ENCODE measurements at regions not wholly inside any gene's neighbourhood (a gene's known extent, or its start where the extent isn't known, plus 50 kb on each side); places are given as distances from the start of the nearest gene placed in this dataset.

DNA sequence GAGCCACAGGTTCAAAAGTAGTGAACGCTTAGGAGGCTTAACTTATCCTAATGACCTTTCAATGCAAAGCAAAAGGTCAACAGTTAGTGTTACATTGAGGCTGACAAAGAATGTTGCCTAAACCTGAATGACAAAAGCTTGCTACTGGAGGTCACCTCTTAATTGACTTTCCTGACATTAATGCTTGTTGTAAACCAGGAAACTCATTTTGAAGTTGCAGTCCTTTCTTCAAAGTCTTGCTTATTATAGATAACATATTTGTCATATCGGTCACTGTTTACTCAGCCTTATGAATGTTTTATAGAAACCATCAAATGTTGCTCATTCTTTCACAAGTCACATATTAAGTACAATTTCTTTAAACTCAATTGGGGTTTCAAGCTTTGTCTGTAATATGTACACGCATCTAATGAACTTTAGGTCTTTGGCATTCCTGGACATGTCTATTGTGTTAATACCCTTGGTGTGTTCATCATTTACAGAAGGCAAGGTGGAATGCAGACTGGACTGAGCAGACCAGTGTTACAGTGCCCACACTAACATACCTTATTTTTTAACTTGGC lies 488.2 kb upstream of the NECTIN3 start:
- Histone ChIP-seq H3K4me3 (no peak overlapping the region), H3K27ac (no peak overlapping the region), H3K9me3 (no peaks in the 10 kb centered on the region), H3K27me3 (replicated peaks; ENCODE audit: insufficient read depth) (no peaks in the 10 kb centered on the region), H3K36me3 (no peaks in the 10 kb centered on the region), H3K4me1 (replicated peaks) (no peaks in the 10 kb centered on the region)
- TF ChIP-seq, protein P1, sequence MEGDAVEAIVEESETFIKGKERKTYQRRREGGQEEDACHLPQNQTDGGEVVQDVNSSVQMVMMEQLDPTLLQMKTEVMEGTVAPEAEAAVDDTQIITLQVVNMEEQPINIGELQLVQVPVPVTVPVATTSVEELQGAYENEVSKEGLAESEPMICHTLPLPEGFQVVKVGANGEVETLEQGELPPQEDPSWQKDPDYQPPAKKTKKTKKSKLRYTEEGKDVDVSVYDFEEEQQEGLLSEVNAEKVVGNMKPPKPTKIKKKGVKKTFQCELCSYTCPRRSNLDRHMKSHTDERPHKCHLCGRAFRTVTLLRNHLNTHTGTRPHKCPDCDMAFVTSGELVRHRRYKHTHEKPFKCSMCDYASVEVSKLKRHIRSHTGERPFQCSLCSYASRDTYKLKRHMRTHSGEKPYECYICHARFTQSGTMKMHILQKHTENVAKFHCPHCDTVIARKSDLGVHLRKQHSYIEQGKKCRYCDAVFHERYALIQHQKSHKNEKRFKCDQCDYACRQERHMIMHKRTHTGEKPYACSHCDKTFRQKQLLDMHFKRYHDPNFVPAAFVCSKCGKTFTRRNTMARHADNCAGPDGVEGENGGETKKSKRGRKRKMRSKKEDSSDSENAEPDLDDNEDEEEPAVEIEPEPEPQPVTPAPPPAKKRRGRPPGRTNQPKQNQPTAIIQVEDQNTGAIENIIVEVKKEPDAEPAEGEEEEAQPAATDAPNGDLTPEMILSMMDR (IDR thresholded peaks at IDR 0.05), result no peak
- no peak for TF ChIP-seq POLR2AphosphoS5 (IDR thresholded peaks at IDR 0.05)
- no peak for TF ChIP-seq POLR2A (IDR thresholded peaks at IDR 0.05)
- no peak for DNase-seq (ENCODE audit: low spot score)
- intact Hi-C loops (cut with DNase I), result no loop called here
- 68% methylated on average over 3 of the region's 3 CpGs for WGBS

DNA sequence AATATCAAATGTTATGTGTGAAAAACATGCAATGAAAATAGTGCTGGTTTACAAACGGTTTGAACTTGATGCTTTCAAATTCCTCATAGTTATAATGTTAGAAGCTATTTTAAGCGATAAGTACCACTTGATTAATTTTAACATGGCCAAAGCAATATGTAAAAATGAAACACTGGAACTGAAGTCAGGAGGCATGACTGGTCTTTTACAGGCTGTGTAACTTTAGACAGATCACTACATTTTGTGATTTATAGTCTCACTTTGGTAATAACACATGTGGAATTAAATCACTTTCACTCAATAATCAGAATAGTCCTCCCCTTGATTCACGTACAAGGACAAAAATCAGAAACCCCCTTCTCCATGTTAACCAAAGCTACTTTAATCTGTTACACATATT lies 482.7 kb upstream of the NECTIN3 start:
- Histone ChIP-seq H3K4me3 (no peak overlapping the region), H3K4me1 (replicated peaks) (no peaks in the 10 kb centered on the region), H3K9me3 (no peaks in the 10 kb centered on the region), H3K27ac (no peak overlapping the region), H3K27me3 (replicated peaks; ENCODE audit: insufficient read depth) (no peaks in the 10 kb centered on the region), H3K36me3 (no peaks in the 10 kb centered on the region)
- no peak for DNase-seq (ENCODE audit: low spot score)
- 64% methylated on average over 3 of the region's 3 CpGs for WGBS
- TF ChIP-seq POLR2AphosphoS5 (IDR thresholded peaks at IDR 0.05), result no peak
- TF ChIP-seq, protein P1 (IDR thresholded peaks at IDR 0.05), result no peak
- no peak for TF ChIP-seq POLR2A (IDR thresholded peaks at IDR 0.05)
- intact Hi-C loops (cut with DNase I), result no loop called here

DNA sequence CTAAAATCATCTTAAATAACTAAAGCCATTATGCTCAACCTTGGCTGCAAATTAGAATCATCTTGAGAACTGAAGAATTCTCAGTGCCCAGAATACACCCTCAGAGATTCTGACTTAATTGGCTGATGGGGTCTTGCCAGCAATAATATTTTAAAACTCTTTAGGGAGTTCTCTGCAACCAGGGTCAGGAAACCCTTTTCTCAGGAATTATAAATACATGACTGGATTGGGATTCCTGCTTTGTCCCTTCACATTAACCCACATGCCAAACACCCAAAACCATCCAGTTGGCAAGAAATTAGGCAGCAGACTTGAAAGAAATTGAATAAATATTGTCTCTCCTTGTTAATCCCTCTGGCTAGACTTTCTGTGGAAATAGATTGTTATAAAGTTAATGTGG lies 482.3 kb upstream of the NECTIN3 start:
- intact Hi-C loops (cut with DNase I), result no loop called here
- DNase-seq (ENCODE audit: low spot score), result no peak

DNA sequence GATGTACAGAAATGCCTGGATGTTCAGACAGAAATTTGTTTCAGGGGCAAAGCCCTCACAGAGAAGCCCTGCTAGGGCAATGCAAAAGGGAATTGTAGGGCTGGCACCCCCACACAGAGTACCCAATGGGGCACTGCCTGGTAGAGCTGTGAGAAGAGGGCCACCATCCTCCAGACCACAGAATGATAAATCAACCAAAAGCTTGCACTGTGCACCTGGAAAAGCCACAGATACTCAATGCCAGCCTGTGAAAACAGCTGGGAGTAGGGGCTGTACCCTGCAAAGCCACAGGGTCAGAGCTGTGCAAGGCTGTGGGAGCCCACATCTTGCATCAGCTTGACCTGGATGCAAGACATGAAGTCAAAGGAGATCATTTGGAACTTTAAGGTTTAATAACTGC lies 477.9 kb upstream of the NECTIN3 start:
- H3K9me3 ChIP-seq, result no peaks in the 10 kb centered on the region
- no peak for DNase-seq (ENCODE audit: low spot score)
- no peak overlapping the region for H3K27ac ChIP-seq
- no peak overlapping the region for H3K4me3 ChIP-seq
- H3K36me3 ChIP-seq, result no peaks in the 10 kb centered on the region
- H3K4me1 ChIP-seq (replicated peaks), result no peaks in the 10 kb centered on the region
- intact Hi-C loops (cut with DNase I), result no loop called here
- no peak for TF ChIP-seq POLR2AphosphoS5 (IDR thresholded peaks at IDR 0.05)
- TF ChIP-seq, protein P1 (IDR thresholded peaks at IDR 0.05), result no peak
- no peaks in the 10 kb centered on the region for H3K27me3 ChIP-seq (replicated peaks; ENCODE audit: insufficient read depth)

More for the DNA sequence above, 482.3 kb upstream of the NECTIN3 start:
- Histone ChIP-seq H3K27ac (no peak overlapping the region), H3K36me3 (no peaks in the 10 kb centered on the region), H3K4me3 (no peak overlapping the region), H3K9me3 (no peaks in the 10 kb centered on the region), H3K4me1 (replicated peaks) (no peaks in the 10 kb centered on the region), H3K27me3 (replicated peaks; ENCODE audit: insufficient read depth) (no peaks in the 10 kb centered on the region)
- TF ChIP-seq, protein P1 (IDR thresholded peaks at IDR 0.05), result no peak
- TF ChIP-seq POLR2AphosphoS5 (IDR thresholded peaks at IDR 0.05), result no peak
- no peak for TF ChIP-seq POLR2A (IDR thresholded peaks at IDR 0.05)

DNA sequence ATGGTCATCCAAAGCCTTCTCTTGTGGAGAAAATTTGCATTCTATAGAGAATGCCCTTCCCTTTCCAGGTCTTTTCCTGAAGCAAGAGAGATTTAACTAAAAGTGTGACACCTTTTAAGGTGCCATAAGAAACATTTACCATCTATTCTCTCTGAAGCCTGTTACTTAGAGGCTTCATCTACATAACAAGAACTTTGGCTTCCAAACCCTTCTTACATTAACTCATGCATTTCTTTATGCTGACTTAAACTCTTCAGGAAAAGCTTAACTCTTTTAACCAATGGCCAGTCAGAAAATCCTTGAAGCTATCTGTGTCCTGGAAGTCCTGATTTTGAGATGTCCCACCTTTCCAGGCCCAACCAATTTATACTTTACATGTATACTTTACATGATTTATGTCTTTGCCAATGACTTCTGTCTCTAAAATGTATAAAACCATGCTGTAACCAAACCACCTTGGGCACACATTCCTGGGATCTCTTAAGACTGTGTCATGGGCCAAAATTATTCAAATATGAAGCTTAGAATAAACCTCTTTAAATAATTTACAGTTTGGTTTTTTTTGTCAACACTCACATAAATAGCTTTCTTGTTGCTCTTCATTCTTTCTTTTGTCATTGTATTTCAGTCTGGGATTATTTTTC lies 472.6 kb upstream of the NECTIN3 start:
- Histone ChIP-seq H3K9me3 (no peaks in the 10 kb centered on the region), H3K4me1 (replicated peaks) (no peaks in the 10 kb centered on the region), H3K27ac (no peak overlapping the region), H3K27me3 (replicated peaks; ENCODE audit: insufficient read depth) (no peaks in the 10 kb centered on the region), H3K36me3 (no peaks in the 10 kb centered on the region), H3K4me3 (no peak overlapping the region)
- intact Hi-C loops (cut with DNase I), result no loop called here
- DNase-seq (ENCODE audit: low spot score), result no peak
- TF ChIP-seq, protein P1 (IDR thresholded peaks at IDR 0.05), result no peak
- TF ChIP-seq POLR2A (IDR thresholded peaks at IDR 0.05) (no peak), POLR2AphosphoS5 (IDR thresholded peaks at IDR 0.05) (no peak)

All from prostate gland (tissue), 2 donors.